Glutamatergic neuron (in vitro differentiated cells): ENCODE measurements at regions not wholly inside any gene's neighbourhood (a gene's known extent, or its start where the extent isn't known, plus 50 kb on each side); places are given as distances from the start of the nearest gene placed in this dataset.
"Not testable (repeated sequence)": the region's sequence is repeated elsewhere in the genome, so short reads cannot be mapped to it uniquely, and the experiment has no call there.

Source experiments
- DNase-seq: peaks from one replicate; pipeline ENCODE4 v3.0.0; 2022
- H3K27ac Mint-ChIP-seq: one replicate; pipeline ENCODE4 v1.8.0; 2020; ENCODE audit warnings: mild to moderate bottlenecking, mixed read lengths, inconsistent platforms; ENCODE audit not compliant: unreplicated experiment
- H3K27me3 Mint-ChIP-seq: one replicate; pipeline ENCODE4 v1.8.0; 2020; ENCODE audit warnings: mild to moderate bottlenecking, moderate library complexity, mixed read lengths, inconsistent platforms; ENCODE audit not compliant: unreplicated experiment
- H3K36me3 Mint-ChIP-seq: one replicate; pipeline ENCODE4 v1.8.0; 2020; ENCODE audit warnings: mild to moderate bottlenecking, mixed read lengths, inconsistent platforms; ENCODE audit not compliant: unreplicated experiment
- H3K4me1 Mint-ChIP-seq: one replicate; pipeline ENCODE4 v1.8.0; 2020; ENCODE audit warnings: mild to moderate bottlenecking, low read depth, mixed read lengths, inconsistent platforms; ENCODE audit not compliant: unreplicated experiment
- H3K4me3 Mint-ChIP-seq: one replicate; pipeline ENCODE4 v1.8.0; 2020; ENCODE audit warnings: mild to moderate bottlenecking, mixed read lengths, inconsistent platforms; ENCODE audit not compliant: unreplicated experiment
- H3K9me3 Mint-ChIP-seq: one replicate; pipeline ENCODE4 v1.8.0; 2020; ENCODE audit warnings: mild to moderate bottlenecking, moderate library complexity, mixed read lengths, inconsistent platforms; ENCODE audit not compliant: unreplicated experiment
- CTCF ChIP-seq: fragments of 200-600 bp; sonication (generic); IDR thresholded peaks from one replicate; pipeline ENCODE4 v1.5.0; 2021; ENCODE audit not compliant: partially characterized antibody, unreplicated experiment

DNA sequence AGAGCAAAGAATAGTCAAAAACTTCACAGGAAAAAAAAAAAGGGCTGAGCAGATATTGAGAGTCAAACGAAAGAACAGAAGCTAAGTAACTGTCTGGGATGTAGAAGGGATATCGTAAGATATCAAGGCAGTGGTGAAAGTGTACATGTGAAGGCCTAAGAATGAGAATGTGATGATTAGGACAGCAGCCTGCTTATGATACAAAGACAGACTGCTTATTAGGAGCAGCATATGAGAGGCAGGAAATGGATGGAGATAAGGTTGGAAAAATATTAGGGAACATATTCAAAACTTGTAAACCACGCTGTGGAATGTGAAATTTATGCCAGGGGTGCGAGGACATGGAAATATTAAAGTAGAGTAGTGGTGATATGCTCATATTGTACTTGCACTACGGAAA, 133.1 kb upstream of the FAM174A start:
- H3K27ac Mint-ChIP-seq = no peak overlapping the region
- no peak overlapping the region for H3K4me3 Mint-ChIP-seq
- no peak for TF ChIP-seq CTCF

GRCh38 chr5:100401149-100401548, 134.0 kb upstream of the FAM174A start:
- no peak for TF ChIP-seq CTCF
- no peaks in the 10 kb centered on the region for H3K36me3 Mint-ChIP-seq
- no peaks in the 10 kb centered on the region for H3K27me3 Mint-ChIP-seq
- H3K27ac Mint-ChIP-seq = no peak overlapping the region
- H3K4me3 Mint-ChIP-seq = no peak overlapping the region
- DNase-seq = no peak
- no peaks in the 10 kb centered on the region for H3K4me1 Mint-ChIP-seq
- H3K9me3 Mint-ChIP-seq = no peaks in the 10 kb centered on the region

More for the DNA sequence above, 133.1 kb upstream of the FAM174A start:
- Mint-ChIP-seq H3K9me3 (no peaks in the 10 kb centered on the region), H3K27me3 (no peaks in the 10 kb centered on the region), H3K36me3 (no peaks in the 10 kb centered on the region), H3K4me1 (no peaks in the 10 kb centered on the region)
- no peak for DNase-seq

DNA sequence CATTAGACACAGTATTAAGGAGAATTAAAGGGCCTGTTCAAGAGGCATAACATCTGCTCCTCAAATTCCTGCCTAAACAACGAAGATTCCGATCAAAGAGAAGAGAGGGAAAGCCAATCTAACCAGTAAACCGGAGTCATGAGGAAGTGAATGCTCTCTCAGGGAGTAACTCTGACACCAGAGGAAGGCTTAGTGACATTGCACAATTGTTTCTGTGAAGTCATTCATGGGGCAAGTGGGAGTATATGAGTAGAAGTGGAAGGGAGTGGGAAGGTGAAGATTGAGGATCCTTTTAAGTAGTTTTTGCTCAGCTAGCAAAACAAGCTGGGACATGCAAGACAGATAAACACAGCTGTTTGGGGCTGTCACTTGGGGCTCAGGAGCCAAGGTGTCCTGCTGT, 136.4 kb upstream of the FAM174A start:
- H3K9me3 Mint-ChIP-seq, H3K36me3 Mint-ChIP-seq, H3K4me1 Mint-ChIP-seq, H3K4me3 Mint-ChIP-seq, DNase-seq, H3K27me3 Mint-ChIP-seq, H3K27ac Mint-ChIP-seq: not testable (repeated sequence)

DNA sequence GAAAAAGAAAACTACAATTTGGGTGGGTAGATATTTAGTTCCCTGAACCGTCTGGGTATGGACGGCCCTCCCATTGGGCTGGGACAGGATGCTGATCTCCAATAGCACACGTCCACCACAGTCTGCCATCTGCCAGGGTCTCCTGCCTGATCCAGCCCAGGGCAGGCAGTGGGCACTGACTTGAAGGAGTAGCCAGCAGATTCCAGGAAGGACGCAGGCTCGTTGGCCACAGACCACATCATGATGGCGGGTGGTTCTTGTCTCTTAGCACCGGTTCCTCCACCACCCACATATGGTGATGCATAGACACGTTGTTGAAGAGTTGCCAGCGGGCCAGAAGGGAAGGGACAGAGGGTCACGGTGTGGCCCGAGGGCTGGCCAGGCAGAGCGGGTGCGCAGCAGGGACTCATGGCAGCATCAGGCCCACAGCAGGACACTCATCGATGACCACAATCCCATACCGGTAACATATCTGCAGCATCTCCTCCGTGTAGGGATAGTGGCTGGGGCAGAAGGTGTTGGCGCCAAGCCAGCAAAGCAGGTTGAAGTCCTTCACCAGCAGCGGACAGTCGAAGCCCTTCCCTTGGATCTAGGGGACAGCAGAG, 155.8 kb upstream of the FAM174A start:
- not testable (repeated sequence) for H3K27me3 Mint-ChIP-seq, H3K36me3 Mint-ChIP-seq, DNase-seq, H3K4me1 Mint-ChIP-seq, H3K27ac Mint-ChIP-seq, H3K4me3 Mint-ChIP-seq, H3K9me3 Mint-ChIP-seq

DNA sequence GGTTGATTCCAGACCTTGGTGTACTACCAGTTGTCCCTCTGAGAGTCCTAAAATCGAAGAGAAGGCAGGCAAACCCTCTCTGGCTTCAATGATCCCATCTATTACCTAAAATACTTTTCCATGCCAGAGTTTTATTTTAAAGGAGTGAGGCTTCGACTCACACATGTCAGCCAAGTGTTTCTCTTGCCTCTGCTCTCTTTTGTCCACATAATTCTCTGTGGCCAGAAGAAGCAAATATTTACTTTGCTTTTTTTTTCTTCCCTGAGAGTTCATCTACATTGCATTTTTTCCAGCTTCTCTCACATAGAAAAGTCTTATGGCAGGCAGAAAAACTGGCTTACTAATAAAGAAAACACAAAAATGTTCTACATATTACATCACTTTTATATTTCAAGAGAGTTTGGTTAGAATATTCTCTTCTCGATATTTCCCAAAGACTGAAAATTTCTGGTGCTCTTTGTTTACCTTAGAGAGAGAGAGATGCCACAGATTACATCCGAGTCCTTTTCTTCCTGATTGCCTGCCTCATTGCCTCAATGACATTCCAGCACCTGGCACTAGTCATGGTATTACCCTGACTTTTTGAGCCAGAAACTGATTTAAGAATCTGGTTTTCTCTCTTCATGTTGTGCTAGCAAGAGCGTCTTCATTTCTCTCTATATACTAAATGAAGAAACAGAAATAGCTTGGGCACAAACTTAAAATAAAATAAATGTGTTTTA, 170.3 kb upstream of the FAM174A start:
- H3K27ac Mint-ChIP-seq, H3K27me3 Mint-ChIP-seq, H3K9me3 Mint-ChIP-seq, H3K4me1 Mint-ChIP-seq, DNase-seq, H3K36me3 Mint-ChIP-seq, H3K4me3 Mint-ChIP-seq: not testable (repeated sequence)

- not testable (repeated sequence) for DNase-seq, H3K4me3 Mint-ChIP-seq, H3K27me3 Mint-ChIP-seq, H3K4me1 Mint-ChIP-seq, H3K27ac Mint-ChIP-seq, H3K9me3 Mint-ChIP-seq, H3K36me3 Mint-ChIP-seq
Observed at GRCh38 chr5:100364343-100364742, 170.8 kb upstream of the FAM174A start.

DNA sequence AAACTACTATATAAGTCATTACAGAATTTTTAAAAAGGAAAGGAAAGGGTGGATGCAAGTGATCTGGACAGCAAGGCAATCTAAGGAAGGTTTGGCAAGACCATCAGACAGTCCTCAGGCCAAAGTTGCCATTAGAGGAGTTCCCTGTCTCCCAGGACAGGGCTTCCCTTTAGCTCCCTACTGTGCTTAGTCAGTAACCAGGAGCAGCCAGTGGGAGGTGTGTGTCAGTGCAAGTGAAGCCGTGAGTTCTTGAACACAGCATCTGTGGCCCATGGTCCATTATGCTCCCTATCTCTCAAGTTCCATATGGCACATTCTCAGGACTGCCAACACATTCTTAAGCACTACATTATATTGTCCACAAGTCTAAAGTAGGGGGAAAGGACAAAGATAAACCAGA, 175.2 kb upstream of the FAM174A start:
- H3K4me3 Mint-ChIP-seq, H3K36me3 Mint-ChIP-seq, H3K9me3 Mint-ChIP-seq, H3K4me1 Mint-ChIP-seq, H3K27ac Mint-ChIP-seq, DNase-seq, H3K27me3 Mint-ChIP-seq: not testable (repeated sequence)

- H3K4me1 Mint-ChIP-seq, H3K4me3 Mint-ChIP-seq, DNase-seq, H3K27ac Mint-ChIP-seq, H3K27me3 Mint-ChIP-seq, H3K9me3 Mint-ChIP-seq, H3K36me3 Mint-ChIP-seq: not testable (repeated sequence)
Observed at GRCh38 chr5:100346269-100346668, 188.9 kb upstream of the FAM174A start.

GRCh38 chr5:100341485-100341884, 193.7 kb upstream of the FAM174A start:
- not testable (repeated sequence) for H3K27ac Mint-ChIP-seq, H3K4me3 Mint-ChIP-seq, H3K4me1 Mint-ChIP-seq, H3K27me3 Mint-ChIP-seq, H3K36me3 Mint-ChIP-seq, DNase-seq, H3K9me3 Mint-ChIP-seq
